CD4-positive, alpha-beta T cell treated with Interleukin-15 for 1 hour (primary cell): ENCODE measurements at regions not wholly inside any gene's neighbourhood (a gene's known extent, or its start where the extent isn't known, plus 50 kb on each side); places are given as distances from the start of the nearest gene placed in this dataset.
A peak's percentile ranks its signal among the peaks of the same experiment; 100 is the strongest.

Experiments used
- DNase-seq: peaks from one replicate; pipeline ENCODE4 v3.0.0-alpha.2; 2020

DNA sequence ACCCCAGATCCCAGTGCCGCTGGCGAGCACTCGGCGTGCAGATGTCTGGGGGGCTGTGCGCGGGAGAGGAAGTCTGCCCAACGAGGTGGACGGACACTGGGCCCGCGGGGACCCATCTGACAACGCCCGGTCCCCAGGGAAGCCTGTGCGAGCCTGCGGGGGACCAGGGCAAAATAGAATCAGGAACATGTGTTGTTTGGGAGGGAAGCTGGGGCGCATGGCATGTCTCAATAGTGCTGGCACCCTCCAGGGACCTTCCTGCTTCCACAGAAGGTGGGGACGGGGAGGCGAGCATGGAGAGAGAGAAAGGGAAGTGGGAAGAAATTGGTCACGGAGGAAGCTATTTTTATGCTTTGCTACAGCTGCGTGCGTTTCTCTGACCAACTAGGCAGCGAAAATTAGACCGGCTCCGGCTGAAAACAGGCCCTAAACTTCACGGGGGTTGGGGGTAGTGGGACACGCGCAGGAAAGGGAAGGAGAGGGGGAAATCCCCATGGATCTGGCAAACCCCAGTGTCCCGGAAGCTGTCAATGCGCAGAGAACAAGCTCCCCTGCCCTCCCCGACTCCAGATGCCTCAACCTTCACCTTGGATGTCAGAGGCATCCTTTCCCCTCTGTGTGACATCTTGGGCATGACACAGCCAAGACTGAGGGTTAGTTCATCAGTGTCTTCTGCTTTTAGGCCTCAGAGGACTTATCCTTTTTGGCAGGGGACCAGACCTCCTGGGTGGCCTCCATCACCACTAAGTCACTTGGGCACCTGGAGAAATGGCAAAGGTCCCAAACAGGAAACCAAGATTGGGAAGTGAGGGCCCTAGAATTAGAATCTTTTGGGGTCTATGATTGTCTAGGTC lies 169.8 kb upstream of the BCOR start:
- no peak for DNase-seq

DNA sequence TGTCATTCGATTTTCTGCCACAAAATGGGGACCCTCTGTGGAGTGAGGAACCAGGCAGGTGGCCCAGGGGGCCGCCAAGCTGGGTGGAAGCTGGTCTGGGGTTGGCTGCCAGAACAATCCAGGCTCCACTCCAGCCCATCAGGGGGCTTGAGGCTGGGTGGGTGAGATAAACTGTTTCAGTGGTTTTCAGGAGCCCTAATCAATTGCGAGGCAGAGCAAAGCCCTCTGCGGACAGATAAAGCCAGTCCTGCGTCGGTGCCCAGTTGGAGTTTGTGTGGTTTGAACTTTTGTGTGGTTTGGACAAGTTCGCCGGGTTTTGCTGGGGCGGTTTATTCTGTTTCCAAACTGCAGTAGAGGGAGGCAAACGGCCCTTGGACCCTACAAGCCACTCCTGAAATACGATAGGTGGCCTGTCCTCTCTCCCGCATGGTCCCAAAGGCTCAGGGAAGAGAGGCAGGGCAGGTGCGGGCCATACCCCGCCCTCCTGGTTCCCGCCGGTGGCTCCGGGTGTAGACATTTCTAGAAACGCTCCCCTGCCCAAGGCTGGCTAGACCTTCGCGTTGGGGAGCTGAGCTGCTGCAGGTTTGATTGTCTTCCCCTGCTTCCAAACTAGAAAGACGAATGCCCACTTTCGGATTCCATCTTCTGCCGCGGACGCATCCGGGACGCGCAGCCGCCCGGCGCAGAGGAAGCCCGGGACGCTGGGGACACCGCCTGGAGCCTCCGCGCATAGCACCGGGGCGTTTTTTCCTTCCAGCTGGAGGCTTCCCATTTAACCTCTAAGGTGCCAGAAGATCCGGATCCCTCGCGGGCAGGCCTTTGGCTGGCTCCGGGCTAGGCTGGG lies 169.0 kb upstream of the BCOR start:
- DNase-seq = peak; percentile 46

DNA sequence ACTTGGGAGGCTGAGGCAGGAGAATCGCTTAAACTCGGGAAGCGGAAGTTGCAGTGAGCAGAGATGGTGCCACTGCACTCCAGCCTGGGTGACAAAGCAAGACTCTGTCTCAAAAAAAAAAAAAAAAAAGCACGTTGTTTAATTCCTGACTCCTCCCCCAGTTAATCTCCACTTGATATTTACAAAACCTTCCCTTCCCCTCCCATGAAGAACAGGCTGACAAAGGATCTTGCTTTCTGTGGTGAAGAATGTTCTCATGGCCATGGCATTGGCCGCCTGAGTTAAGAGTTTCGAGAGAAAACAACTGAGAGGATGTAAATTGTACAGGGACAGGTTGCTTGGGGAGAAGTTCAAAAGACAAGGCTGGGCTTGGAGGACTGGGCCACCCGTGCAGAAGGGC lies 168.2 kb upstream of the BCOR start:
- no peak for DNase-seq

DNA sequence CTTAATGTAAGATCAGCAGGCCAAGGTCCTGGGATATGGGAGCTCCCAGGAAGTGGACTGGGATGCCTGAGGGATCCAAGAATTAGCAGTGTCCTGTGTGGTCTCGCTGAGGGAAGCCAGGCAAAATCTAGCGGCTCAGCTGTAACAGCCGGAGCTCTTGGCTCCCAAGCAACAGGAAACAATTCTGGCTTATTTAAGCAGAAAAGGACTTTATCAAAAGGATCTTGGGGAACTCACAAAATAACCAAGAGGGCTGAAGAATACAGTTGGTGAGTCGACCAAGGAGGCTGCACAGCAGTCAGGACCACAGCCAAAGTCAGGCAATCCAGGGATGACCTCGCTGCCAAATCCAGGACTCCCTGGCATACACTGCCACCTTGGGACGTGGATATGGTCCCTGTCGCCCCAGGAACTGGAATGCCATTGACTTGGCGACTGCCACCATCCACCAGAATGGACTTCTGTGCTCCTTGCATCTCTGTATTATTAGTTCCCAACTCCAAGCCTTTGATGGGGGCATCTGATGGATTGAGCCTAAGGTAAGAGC lies 165.3 kb upstream of the BCOR start:
- no peak for DNase-seq

DNA sequence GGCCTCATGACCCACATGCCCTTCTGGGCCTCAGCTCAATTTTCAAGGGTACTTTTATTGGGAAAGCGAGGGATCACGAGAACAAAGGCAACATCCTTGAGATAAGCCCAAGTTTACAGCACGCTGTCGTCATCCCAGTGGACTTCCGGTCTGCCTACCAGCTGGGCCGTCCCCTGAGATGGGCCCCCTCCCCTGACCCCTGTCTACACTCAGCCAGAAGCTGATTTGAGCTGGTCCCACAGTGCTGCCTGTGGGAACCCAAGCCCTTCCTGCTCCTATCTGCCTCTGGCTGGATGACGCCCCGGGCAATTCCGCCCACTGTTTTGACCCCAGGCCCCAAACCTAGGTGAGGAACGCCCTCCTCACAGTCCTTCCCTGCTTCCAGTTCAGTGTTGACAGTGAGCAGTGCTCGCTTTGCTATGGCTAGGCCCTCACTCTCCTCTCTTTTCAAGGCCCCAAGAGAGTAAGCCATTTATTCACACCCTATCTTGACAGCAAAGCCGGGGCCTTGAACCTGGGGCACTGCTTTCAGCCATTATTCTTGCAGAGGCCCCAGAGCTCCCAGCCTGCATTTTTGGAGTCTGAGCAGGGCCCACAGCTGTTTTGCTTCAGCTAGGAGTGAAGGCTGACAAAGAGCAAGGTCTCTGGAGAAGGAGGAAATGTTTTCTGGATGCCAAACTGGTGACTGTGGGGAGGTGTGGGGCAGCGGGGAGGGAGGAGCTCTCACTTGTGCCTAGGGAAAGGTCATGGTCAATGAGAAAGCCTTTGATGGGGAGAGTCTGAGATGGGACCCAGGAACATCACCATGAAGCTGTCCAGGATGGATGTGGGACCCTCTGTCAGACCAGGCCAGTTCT lies 164.6 kb upstream of the BCOR start:
- no peak for DNase-seq

DNA sequence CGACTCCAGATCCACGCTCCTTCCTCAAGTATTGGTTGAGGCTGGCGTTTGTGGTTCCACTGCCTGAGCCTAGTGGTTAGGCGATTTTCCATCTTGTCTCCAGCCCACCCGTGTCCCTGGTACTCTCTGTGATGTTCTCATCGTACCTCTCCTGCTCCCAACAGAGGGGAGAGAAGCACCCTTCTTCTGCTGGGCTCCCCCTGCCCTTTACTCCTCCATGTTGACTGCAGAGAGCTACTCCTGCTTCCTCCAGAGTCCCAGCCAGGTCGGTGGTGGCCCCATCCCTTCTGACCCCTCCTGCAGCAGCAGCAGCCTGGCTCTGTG lies 164.0 kb upstream of the BCOR start:
- DNase-seq = no peak

DNA sequence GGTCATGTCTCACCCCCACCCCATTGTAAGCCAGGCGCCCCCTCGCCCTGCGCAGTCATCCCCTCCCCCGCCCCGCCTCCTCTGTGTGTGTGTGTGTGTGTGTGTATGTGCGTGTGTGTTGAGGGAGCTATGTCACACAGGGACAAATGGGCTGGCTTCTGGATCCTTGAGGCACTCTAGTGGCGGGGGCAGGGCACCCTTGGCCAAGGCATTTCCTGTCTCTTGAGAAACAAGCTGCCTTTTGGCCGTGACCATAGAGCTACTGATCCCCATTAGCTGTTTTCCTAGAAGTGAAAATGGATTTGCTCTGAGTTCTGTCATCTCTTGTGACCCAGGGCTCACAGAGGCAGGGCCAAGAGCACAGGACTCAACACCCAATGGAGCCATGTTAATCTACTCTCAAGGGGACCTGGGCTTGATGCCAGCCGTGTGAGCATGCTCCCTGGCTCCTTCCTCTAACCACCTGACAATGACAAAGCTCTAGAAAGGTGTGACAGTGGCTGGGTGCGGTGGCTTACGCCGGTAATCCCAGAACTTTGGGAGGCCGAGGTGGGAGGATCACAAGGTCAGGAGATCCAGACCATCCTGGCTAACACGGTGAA lies 162.5 kb upstream of the BCOR start:
- no peak for DNase-seq

DNA sequence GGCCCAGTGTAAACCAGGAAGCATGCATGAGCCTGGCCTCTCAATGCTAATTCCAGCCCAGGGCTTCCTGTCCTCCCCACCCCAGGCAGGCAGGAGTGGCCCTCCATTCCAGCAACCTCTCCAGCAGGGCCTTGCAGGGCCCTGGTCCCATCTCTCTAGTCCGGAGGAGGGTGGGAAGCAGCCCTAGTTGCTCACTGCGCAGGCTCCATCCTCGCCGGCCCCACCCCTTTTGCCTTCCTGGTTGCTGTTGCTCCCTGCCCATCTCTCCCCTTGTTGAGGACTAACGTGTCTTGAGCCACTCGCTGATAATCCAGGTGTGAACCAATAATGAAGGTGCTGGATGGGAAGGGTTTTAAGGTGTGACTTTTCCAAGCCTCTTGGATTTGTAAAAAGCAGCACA lies 161.2 kb upstream of the BCOR start:
- DNase-seq = no peak

DNA sequence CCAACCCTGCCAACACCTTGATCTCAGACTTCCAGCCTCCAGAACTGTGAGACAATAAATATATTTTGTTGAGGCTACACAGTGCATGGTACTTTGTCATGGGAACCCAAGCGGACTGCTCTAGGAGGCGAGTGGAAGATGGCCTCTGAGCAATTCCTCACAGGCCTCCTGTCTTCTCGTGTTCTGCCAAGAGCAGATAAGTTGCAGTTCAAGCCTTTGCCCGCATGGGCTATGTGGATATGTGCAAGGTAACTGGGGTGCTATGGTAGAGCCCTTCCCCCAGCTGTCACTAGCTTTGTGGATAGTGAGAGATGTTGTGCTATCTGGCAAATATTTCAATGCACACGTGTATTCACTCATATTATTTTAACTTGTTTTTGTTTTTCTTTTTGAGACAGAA lies 156.0 kb upstream of the BCOR start:
- DNase-seq = no peak

DNA sequence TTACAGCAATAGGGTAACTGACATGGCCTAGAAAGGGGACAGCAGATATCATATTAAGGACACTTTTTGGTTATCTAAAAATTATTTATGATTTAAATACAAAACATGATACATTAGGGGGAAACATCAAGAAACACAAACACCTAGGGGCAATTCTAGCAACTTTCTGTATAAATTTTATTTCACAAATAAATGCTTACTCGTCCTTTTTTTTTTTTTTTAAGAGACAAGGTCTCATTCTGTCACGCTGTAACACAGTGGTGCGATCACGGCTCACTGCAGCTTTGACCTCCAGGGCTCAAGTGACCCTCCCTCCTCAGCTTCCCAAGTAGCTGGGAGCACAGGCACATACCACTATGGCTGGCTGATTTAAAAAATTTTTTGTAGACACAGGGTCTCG lies 151.8 kb upstream of the BCOR start:
- DNase-seq = no peak

DNA sequence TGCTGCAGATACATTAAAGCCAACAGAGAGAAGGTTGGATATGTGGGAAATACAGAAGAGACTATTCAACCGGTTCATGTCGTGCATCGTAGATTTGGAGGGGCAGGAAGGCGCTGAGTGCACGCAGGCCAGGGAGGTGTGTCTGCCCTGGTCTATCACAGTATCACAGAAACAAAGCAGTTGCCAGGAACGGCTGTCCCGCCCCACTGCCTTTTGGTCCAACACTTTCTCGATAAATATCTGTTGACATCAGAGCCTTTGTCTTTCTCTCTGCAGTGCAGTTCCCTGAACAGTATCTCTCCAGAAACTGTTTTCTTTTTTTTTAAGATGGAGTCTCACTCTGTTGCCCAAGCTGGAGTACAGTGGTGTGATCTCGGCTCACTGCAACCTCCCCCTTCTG lies 151.1 kb upstream of the BCOR start:
- DNase-seq = no peak

DNA sequence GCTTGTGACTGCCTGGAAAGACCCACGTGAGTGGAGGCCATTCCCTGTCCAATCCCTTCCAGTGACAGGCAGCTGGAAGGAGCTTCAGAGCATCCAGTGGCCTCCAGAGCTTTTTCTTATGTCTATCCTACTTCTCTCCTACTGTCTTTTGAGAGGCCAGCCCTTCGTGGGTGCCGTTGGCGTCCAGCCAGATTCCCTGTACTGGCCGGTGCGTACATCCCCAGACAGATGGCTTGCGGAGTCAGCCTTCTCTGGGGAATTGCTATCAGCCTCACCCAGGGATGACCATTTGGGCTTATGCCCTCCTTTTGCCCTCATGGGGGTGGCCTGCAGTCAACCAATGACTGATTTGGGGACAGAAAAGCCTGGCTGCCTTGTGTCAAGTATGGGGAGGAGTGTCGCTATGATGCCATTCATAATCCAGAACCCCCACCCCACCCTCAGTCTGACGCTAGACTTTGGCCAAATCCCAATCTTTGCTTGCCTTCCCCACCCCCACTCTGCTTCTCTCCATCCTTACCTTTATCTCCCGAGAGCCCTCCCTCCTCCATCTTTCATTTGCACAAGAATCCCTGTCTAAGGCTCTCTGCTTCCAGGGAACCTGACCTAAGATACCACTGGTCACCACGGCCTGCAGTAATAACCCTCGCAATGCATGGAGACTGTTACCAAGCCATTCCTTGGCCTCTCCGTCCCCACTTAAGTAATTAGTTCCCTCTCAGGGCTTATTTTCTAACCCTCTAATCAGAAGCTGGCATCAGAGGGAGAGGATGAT lies 150.3 kb upstream of the BCOR start:
- no peak for DNase-seq

DNA sequence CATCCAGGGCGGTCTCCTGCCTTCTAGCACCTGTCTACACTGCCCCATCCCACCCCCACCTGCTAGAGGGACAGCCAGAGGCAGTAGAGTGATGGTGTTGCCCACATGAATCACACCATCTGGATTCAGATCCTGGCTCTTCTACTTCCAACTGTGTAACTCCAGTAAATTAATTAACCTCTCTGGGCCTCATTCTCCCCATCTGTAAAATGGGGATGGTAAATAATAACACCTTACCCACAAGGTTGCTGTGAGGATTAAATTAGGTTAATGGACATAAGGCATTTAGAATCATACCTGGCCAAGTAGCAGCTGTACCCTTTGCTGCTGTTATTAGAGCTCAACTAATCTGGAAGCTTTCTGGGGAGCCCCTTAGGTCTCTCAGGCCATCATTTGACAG lies 149.6 kb upstream of the BCOR start:
- no peak for DNase-seq

DNA sequence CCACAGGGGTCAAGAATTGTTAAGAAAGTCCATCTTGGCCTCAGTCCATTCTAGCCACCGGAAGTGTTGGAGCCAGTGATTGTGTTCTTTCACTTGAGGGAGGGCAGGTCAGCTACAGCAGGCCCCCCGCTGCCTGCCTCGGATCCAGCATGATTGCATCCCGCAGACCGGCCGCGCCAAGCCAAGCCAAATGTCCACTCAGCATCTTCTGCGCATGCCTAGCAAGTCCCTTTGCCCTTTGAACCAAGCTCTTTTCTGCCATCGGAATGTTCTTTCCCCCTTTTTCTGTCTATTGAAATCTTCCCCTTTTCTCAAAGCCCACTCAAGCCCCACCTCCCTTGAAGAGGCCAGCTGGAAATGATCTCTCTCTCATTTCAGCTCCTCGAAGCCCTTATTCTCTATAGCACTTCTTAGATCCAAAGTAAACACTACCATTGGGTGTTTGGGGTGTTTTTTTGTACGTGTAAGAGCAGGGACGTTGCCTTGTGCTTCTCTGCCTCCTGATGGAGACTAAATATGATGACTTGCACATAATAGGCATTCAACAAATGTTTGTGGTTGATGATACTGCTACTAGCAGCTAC lies 147.8 kb upstream of the BCOR start:
- DNase-seq = no peak

DNA sequence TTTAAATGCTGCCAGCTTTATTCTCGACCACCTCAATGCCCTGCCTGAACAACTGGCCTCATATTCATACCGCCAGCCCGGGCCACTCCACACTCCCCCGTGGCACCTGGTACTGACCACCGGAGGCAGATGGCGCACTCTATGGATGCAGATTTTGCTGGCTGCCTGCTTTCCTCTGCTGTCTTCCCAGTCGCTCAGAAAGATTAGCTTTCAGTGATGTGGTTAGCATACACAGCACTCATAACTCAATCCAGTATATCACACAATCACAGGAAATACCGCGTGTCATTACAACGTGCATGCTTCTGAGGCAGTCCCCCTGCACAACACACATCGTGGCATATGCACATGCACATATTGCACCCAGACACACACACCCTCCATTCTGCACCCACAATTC lies 147.2 kb upstream of the BCOR start:
- DNase-seq = no peak

DNA sequence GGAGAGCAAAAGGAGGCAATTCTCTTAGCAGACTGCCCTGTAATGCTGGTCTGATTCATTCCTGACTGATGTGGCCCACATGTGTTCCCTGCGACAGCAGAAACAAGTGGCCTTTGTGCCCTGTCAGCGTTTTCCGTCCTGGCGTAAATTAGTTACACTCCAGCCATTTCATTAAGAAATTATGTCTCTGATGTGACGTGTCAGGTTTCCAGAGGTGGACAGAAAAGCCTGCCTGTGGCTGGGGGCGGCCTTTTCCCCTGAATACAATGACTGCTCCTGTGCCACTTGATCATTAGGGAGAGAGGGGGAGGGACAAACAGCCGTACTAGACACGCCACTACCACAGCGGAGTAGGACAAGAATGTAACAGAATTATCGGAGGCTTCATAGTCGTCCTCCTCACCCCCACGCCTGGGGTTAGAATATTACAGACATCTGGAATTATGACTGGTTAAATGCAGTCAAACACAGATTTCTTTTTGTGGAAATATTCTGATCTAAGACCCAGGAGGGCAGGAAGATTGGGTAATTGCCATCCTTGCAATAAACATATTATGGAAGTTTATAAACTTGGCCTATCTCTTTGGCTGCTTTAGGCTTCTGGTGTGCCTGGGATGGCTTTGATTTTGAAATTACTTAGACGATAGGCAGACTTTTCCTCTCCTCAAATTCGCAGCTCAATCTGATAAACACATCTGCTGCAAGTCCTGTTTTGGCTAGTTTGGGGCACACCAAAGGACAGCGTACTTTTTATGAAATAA lies 146.2 kb upstream of the BCOR start:
- no peak for DNase-seq

DNA sequence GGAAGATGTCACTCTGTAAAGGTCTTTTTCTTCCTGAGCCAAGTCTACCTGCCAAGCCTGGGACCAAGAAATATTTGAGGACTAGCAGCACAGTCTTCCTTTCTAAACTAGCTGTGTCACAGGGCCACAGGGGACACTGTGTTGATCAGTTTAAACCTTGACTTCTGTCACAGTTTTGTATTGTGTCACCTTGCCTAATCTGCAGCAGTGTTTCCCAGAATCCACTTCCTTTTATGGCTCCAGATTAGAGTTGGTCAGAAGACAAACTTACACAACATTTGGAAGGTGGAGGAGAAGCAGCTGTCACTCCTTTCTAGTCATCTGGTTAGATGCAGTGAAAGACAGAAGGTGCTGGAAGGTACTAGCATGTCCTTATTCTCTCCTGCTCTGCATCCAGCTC lies 143.1 kb upstream of the BCOR start:
- no peak for DNase-seq

DNA sequence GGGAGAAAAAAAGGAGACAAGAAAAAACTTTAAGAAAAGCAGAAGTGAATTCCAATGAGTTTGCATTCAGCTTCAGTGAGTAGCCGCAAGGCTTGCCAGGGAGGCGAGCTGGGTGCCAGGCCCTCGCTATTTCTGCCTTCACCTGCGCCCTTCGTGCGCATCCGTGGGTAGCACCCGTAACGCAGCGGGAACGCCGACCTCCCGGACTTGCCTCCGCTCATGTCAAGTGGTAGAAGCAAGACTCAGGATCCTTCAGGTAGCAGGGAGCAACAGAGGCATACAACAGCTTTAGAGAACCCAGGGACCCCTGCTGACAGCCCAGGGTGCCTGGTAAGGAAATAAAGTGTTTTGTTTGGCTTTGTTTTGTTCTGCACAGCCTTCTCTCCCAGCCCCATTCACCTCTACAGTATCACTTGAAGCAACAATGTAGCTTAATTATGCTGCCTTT lies 140.0 kb upstream of the BCOR start:
- DNase-seq = no peak

DNA sequence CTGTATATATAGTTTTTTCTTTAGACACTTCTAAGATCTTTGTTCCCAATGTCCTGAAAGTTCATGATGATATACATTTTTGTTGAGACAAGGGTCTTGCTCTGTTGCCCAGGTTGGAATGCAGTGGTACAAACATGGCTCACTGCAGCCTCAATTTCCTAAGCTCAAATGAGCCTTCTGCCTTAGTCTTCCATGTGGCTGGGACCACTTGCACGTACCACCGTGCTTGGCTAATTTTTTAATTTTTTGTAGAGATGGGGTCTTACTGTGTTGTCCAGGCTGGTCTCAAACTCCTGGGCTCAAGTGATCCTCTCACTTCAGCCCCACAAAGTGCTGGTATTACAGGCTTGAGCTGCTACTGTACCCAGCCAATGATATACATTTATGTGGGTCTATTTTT lies 132.9 kb upstream of the BCOR start:
- DNase-seq = no peak

DNA sequence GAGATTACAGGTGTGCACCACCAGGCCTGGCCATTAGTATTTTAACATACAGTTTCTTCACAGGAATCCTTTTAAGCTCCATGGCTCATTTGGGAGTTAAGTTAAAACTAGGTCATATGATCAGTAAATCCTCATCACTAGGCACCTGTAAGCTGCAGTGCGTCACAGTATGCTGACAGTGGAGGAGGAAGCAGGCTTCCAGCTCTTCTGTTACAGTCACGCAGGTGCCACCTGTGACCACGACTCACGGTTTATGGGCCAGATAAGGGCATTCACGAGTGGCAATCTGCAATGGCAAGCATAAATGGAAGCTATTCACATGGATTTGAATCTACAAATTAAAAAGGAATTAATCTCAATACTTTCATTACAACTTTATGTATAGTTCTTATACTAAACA lies 129.4 kb upstream of the BCOR start:
- no peak for DNase-seq

DNA sequence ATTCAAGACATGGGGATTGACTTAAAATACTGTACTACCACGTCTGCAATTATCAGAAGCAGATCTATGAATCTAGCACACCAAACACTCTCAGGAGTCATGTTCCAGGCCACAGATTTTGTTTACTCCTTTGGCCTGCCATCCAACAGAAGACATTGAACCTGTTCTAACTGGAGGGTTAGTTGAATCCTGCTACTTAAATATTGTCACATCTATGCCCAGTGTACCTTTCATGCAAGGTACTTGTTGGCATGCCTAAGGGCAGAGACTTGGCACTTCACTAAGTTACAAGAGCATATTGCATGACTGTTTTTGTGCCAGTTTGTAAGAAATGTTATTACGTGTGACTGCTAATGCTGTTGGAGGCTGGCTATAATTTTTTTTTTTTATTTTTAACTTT lies 126.9 kb upstream of the BCOR start:
- no peak for DNase-seq
